GM23338 (cell line): ENCODE measurements at regions not wholly inside any gene's neighbourhood (a gene's known extent, or its start where the extent isn't known, plus 50 kb on each side); places are given as distances from the start of the nearest gene placed in this dataset.

Experiments
- ATAC-seq: fragments of 200-7000 bp; cut with Tn5 transposase; 3 replicates; pipeline ENCODE4 v1.9.1; 2020
- DNase-seq: peaks from one replicate; pipeline ENCODE4 v3.0.0-alpha.2; 2015; ENCODE audit warnings: low spot score
- H2AFZ ChIP-seq: fragments of 200-600 bp; sonication (generic); 2 replicates; pipeline ENCODE4 v1.8.0; 2016; ENCODE audit warnings: antibody characterized with exemption, mild to moderate bottlenecking, moderate library complexity
- H3F3A ChIP-seq: fragments of 200-600 bp; sonication (generic); replicated peaks from 2 replicates; pipeline ENCODE4 v1.8.0; 2017; ENCODE audit warnings: antibody characterized with exemption, mixed run types, low read depth
- H3K27ac ChIP-seq: fragments of 200-600 bp; sonication (generic); 2 replicates; pipeline ENCODE4 v1.6.1; 2016; ENCODE audit warnings: low read depth
- H3K27me3 ChIP-seq: fragments of 200-600 bp; sonication (generic); 2 replicates; pipeline ENCODE4 v1.8.0; 2016; ENCODE audit warnings: mild to moderate bottlenecking, mixed run types, moderate library complexity; ENCODE audit not compliant: insufficient read depth
- H3K36me3 ChIP-seq: fragments of 200-600 bp; sonication (generic); 2 replicates; pipeline ENCODE4 v1.8.0; 2016; ENCODE audit warnings: mild to moderate bottlenecking; ENCODE audit not compliant: insufficient read depth
- H3K4me1 ChIP-seq: fragments of 200-600 bp; sonication (generic); 2 replicates; pipeline ENCODE4 v1.8.0; 2016; ENCODE audit warnings: mild to moderate bottlenecking, moderate library complexity; ENCODE audit not compliant: insufficient read depth
- H3K4me2 ChIP-seq: fragments of 200-600 bp; sonication (generic); 2 replicates; pipeline ENCODE4 v1.7.1; 2017; ENCODE audit warnings: mixed run types
- H3K4me3 ChIP-seq: fragments of 200-600 bp; sonication (generic); 2 replicates; pipeline ENCODE4 v1.6.1; 2016; ENCODE audit warnings: mixed run types
- H3K79me2 ChIP-seq: fragments of 200-600 bp; sonication (generic); replicated peaks from 2 replicates; pipeline ENCODE4 v1.8.0; 2017; ENCODE audit warnings: mild to moderate bottlenecking; ENCODE audit not compliant: insufficient read depth
- H3K9me2 ChIP-seq: fragments of 200-600 bp; sonication (generic); 2 replicates; pipeline ENCODE4 v1.8.0; 2017; ENCODE audit not compliant: insufficient read depth
- H4K20me1 ChIP-seq: fragments of 200-600 bp; sonication (generic); replicated peaks from 2 replicates; pipeline ENCODE4 v1.8.0; 2017; ENCODE audit warnings: mild to moderate bottlenecking; ENCODE audit not compliant: insufficient read depth
- H3K27ac Mint-ChIP-seq: 2 replicates; pipeline ENCODE4 v1.8.0; 2020; ENCODE audit warnings: inconsistent platforms, mild to moderate bottlenecking, moderate library complexity, mixed read lengths
- H3K27me3 Mint-ChIP-seq: 3 replicates; pipeline ENCODE4 v1.8.0; 2022; ENCODE audit warnings: low read depth, mild to moderate bottlenecking, moderate library complexity, mixed read lengths, inconsistent platforms; ENCODE audit not compliant: insufficient read depth, poor library complexity
- H3K36me3 Mint-ChIP-seq: 3 replicates; pipeline ENCODE4 v1.8.0; 2021; ENCODE audit warnings: low read depth, mild to moderate bottlenecking, inconsistent platforms, moderate library complexity, mixed read lengths
- H3K4me1 Mint-ChIP-seq: 3 replicates; pipeline ENCODE4 v1.8.0; 2020; ENCODE audit warnings: mild to moderate bottlenecking, inconsistent platforms, mixed read lengths
- H3K4me3 Mint-ChIP-seq: 3 replicates; pipeline ENCODE4 v1.8.0; 2021; ENCODE audit warnings: moderate library complexity, mild to moderate bottlenecking, inconsistent platforms, mixed read lengths
- H3K9me3 Mint-ChIP-seq: 3 replicates; pipeline ENCODE4 v1.8.0; 2020; ENCODE audit warnings: moderate library complexity, mild to moderate bottlenecking, inconsistent platforms, mixed read lengths
- CREB1 ChIP-seq: fragments of 250-450 bp; sonication (Bioruptor Pico); IDR thresholded peaks from 2 replicates; pipeline ENCODE4 v1.5.0; 2020; ENCODE audit warnings: low read depth, mild to moderate bottlenecking, moderate library complexity
- EZH2 ChIP-seq: fragments of 200-600 bp; sonication (generic); IDR thresholded peaks from one replicate; pipeline ENCODE4 v1.8.0; 2017; ENCODE audit warnings: antibody characterized with exemption, mild to moderate bottlenecking, low read depth; ENCODE audit not compliant: unreplicated experiment
- EZH2phosphoT487 ChIP-seq: fragments of 200-600 bp; sonication (generic); IDR thresholded peaks from one replicate; pipeline ENCODE4 v1.8.1; 2018; ENCODE audit warnings: antibody characterized with exemption; ENCODE audit not compliant: unreplicated experiment
- NANOG ChIP-seq: IDR thresholded peaks from 2 replicates; pipeline ENCODE4 v1.6.1; 2016; ENCODE audit warnings: antibody characterized with exemption, borderline replicate concordance
- ZNF114 ChIP-seq: fragments of 250-450 bp; sonication (Bioruptor Pico); IDR thresholded peaks from 2 replicates; pipeline ENCODE4 v1.5.0; 2020; ENCODE audit warnings: mild to moderate bottlenecking, moderate library complexity
- TF ChIP-seq, protein P1 (sequence below): fragments of 250-450 bp; sonication (Bioruptor Pico); IDR thresholded peaks from 2 replicates; pipeline ENCODE4 v1.5.0; 2020; ENCODE audit warnings: mild to moderate bottlenecking, moderate library complexity
- TF ChIP-seq, protein P2 (sequence below): IDR thresholded peaks from one replicate; pipeline ENCODE4 v1.6.1; 2018; ENCODE audit warnings: antibody characterized with exemption; ENCODE audit not compliant: unreplicated experiment

GRCh38 chr5:167348980-167349379 lies 942.5 kb upstream of the WWC1 start:
- no peak overlapping the region for H3K4me3 ChIP-seq
- ATAC-seq (no peak), DNase-seq (no peak)
- no peaks in the 10 kb centered on the region for H3K27me3 ChIP-seq
- Mint-ChIP-seq H3K36me3 (no peaks in the 10 kb centered on the region; the same call in 2 of the 3 replicates), H3K9me3 (no peaks in the 10 kb centered on the region), H3K27ac (no peak overlapping the region), H3K4me1 (peaks cover 9% of the 10 kb centered on the region; the same call in 2 of the 3 replicates), H3K27me3 (no peaks in the 10 kb centered on the region), H3K4me3 (no peak overlapping the region)
- TF ChIP-seq, protein P1, sequence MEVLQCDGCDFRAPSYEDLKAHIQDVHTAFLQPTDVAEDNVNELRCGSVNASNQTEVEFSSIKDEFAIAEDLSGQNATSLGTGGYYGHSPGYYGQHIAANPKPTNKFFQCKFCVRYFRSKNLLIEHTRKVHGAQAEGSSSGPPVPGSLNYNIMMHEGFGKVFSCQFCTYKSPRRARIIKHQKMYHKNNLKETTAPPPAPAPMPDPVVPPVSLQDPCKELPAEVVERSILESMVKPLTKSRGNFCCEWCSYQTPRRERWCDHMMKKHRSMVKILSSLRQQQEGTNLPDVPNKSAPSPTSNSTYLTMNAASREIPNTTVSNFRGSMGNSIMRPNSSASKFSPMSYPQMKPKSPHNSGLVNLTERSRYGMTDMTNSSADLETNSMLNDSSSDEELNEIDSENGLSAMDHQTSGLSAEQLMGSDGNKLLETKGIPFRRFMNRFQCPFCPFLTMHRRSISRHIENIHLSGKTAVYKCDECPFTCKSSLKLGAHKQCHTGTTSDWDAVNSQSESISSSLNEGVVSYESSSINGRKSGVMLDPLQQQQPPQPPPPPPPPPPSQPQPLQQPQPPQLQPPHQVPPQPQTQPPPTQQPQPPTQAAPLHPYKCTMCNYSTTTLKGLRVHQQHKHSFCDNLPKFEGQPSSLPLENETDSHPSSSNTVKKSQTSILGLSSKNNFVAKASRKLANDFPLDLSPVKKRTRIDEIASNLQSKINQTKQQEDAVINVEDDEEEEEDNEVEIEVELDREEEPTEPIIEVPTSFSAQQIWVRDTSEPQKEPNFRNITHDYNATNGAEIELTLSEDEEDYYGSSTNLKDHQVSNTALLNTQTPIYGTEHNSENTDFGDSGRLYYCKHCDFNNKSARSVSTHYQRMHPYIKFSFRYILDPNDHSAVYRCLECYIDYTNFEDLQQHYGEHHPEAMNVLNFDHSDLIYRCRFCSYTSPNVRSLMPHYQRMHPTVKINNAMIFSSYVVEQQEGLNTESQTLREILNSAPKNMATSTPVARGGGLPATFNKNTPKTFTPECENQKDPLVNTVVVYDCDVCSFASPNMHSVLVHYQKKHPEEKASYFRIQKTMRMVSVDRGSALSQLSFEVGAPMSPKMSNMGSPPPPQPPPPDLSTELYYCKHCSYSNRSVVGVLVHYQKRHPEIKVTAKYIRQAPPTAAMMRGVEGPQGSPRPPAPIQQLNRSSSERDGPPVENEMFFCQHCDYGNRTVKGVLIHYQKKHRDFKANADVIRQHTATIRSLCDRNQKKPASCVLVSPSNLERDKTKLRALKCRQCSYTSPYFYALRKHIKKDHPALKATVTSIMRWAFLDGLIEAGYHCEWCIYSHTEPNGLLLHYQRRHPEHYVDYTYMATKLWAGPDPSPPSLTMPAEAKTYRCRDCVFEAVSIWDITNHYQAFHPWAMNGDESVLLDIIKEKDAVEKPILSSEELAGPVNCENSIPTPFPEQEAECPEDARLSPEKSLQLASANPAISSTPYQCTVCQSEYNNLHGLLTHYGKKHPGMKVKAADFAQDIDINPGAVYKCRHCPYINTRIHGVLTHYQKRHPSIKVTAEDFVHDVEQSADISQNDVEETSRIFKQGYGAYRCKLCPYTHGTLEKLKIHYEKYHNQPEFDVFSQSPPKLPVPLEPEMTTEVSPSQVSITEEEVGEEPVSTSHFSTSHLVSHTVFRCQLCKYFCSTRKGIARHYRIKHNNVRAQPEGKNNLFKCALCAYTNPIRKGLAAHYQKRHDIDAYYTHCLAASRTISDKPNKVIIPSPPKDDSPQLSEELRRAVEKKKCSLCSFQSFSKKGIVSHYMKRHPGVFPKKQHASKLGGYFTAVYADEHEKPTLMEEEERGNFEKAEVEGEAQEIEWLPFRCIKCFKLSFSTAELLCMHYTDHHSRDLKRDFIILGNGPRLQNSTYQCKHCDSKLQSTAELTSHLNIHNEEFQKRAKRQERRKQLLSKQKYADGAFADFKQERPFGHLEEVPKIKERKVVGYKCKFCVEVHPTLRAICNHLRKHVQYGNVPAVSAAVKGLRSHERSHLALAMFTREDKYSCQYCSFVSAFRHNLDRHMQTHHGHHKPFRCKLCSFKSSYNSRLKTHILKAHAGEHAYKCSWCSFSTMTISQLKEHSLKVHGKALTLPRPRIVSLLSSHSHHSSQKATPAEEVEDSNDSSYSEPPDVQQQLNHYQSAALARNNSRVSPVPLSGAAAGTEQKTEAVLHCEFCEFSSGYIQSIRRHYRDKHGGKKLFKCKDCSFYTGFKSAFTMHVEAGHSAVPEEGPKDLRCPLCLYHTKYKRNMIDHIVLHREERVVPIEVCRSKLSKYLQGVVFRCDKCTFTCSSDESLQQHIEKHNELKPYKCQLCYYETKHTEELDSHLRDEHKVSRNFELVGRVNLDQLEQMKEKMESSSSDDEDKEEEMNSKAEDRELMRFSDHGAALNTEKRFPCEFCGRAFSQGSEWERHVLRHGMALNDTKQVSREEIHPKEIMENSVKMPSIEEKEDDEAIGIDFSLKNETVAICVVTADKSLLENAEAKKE (CRISPR knock-in tag), result no peak
- TF ChIP-seq EZH2phosphoT487, result no peak
- TF ChIP-seq NANOG, result no peak
- TF ChIP-seq CREB1, result no peak
- TF ChIP-seq, protein P2, sequence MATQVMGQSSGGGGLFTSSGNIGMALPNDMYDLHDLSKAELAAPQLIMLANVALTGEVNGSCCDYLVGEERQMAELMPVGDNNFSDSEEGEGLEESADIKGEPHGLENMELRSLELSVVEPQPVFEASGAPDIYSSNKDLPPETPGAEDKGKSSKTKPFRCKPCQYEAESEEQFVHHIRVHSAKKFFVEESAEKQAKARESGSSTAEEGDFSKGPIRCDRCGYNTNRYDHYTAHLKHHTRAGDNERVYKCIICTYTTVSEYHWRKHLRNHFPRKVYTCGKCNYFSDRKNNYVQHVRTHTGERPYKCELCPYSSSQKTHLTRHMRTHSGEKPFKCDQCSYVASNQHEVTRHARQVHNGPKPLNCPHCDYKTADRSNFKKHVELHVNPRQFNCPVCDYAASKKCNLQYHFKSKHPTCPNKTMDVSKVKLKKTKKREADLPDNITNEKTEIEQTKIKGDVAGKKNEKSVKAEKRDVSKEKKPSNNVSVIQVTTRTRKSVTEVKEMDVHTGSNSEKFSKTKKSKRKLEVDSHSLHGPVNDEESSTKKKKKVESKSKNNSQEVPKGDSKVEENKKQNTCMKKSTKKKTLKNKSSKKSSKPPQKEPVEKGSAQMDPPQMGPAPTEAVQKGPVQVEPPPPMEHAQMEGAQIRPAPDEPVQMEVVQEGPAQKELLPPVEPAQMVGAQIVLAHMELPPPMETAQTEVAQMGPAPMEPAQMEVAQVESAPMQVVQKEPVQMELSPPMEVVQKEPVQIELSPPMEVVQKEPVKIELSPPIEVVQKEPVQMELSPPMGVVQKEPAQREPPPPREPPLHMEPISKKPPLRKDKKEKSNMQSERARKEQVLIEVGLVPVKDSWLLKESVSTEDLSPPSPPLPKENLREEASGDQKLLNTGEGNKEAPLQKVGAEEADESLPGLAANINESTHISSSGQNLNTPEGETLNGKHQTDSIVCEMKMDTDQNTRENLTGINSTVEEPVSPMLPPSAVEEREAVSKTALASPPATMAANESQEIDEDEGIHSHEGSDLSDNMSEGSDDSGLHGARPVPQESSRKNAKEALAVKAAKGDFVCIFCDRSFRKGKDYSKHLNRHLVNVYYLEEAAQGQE, result no peak
- no peak for TF ChIP-seq EZH2
- TF ChIP-seq ZNF114 (CRISPR knock-in tag), result no peak
- no peak overlapping the region for H3K27ac ChIP-seq
- H3F3A ChIP-seq, result no peaks in the 10 kb centered on the region
- no peaks in the 10 kb centered on the region for H4K20me1 ChIP-seq
- no peaks in the 10 kb centered on the region for H3K79me2 ChIP-seq
- H2AFZ ChIP-seq, result no peak overlapping the region
- H3K36me3 ChIP-seq, result no peaks in the 10 kb centered on the region
- H3K4me2 ChIP-seq, result no peak overlapping the region
- H3K9me2 ChIP-seq, result no peaks in the 10 kb centered on the region
- peaks cover 11% of the 10 kb centered on the region; the same call in 1 of the 2 replicates for H3K4me1 ChIP-seq
